Stimulated activated naive CD8-positive, alpha-beta T cell treated with anti-CD3 and anti-CD28 coated beads, Interleukin-15, Interleukin-2, amounts not matched to agents 100 ng/mL and 50 ng/mL, for 24 hours (primary cell): ENCODE measurements at regions not wholly inside any gene's neighbourhood (a gene's known extent, or its start where the extent isn't known, plus 50 kb on each side); places are given as distances from the start of the nearest gene placed in this dataset.
"Not testable (repeated sequence)": the region's sequence is repeated elsewhere in the genome, so short reads cannot be mapped to it uniquely, and the experiment has no call there.

Experiments used
- H3K27ac Mint-ChIP-seq: one replicate; pipeline ENCODE4 v1.8.0; 2021; ENCODE audit warnings: mild to moderate bottlenecking, mixed read lengths
- H3K27me3 Mint-ChIP-seq: one replicate; pipeline ENCODE4 v1.8.0; 2021; ENCODE audit warnings: mixed read lengths
- H3K36me3 Mint-ChIP-seq: one replicate; pipeline ENCODE4 v1.8.0; 2021; ENCODE audit warnings: low read depth, mixed read lengths
- H3K4me1 Mint-ChIP-seq: one replicate; pipeline ENCODE4 v1.8.0; 2021; ENCODE audit warnings: low read depth, mixed read lengths
- H3K4me3 Mint-ChIP-seq: one replicate; pipeline ENCODE4 v1.8.0; 2021; ENCODE audit warnings: mild to moderate bottlenecking, mixed read lengths
- H3K9me3 Mint-ChIP-seq: one replicate; pipeline ENCODE4 v1.8.0; 2021; ENCODE audit warnings: mixed read lengths

DNA sequence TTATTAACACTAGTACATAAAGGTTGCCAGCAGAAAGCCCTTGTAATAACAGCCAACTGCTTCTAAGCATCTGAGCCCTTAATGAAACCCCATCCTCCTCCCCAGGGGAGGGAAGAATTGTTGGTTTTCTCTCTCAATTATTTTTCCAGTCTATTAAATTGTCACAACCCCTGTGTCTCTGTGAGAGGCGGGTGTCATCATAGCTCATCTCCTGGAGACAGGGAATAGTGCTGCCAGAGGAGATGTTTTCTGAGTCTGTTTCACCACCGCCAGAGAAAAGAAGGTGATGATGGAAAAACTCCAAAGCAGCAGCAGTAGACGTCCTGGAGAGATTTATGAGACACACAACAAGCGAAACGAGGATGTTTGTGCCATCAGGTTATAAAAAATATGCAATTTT is 271.1 kb upstream of the NMUR2 start:
- H3K4me3 Mint-ChIP-seq: no peak overlapping the region
- no peaks in the 10 kb centered on the region for H3K36me3 Mint-ChIP-seq
- H3K4me1 Mint-ChIP-seq: no peaks in the 10 kb centered on the region
- no peaks in the 10 kb centered on the region for H3K27me3 Mint-ChIP-seq
- H3K9me3 Mint-ChIP-seq: no peaks in the 10 kb centered on the region
- no peak overlapping the region for H3K27ac Mint-ChIP-seq

DNA sequence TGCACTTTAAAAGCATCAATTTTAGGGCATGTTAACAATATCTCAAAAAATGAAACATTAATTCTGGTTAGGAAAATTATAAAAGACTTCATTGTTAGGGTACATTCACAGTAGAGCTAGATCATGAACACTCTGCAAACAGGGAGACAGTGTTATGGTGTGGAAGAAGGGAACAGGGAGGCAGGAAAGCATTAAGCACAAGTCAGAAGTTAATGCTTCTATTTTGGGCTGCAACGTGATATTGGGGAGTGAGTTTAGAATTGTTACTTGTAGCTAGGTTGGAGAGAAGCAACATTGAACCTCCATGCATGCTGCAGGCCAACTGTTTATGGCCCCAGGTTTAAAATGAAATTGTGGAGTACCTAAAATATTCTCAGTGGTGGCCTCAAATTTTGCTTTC is 278.1 kb upstream of the NMUR2 start:
- H3K9me3 Mint-ChIP-seq: peaks cover 15% of the 10 kb centered on the region
- no peaks in the 10 kb centered on the region for H3K27me3 Mint-ChIP-seq
- no peak overlapping the region for H3K27ac Mint-ChIP-seq
- H3K4me3 Mint-ChIP-seq: no peak overlapping the region
- no peaks in the 10 kb centered on the region for H3K4me1 Mint-ChIP-seq
- H3K36me3 Mint-ChIP-seq: no peaks in the 10 kb centered on the region

DNA sequence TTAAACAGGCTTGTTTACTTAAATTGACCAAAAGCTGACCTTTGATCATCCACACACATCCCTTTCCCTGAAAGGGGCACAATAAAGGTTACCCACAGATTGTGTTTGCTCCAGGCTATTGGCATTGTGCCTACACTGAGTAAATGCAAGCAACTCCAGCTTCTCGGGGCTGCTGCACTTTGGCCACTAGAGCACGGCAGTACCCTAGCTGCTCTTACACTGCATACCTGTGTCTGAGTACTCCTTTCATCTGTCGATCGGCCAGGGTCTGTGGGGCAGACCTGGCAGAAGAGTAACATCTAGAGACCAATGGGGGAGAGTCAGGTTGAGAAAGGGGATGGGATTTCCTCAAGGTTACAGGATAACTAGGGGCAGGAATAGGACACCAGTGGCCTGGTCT is 281.9 kb upstream of the NMUR2 start:
- H3K9me3 Mint-ChIP-seq: peaks cover 15% of the 10 kb centered on the region
- no peak overlapping the region for H3K4me3 Mint-ChIP-seq

DNA sequence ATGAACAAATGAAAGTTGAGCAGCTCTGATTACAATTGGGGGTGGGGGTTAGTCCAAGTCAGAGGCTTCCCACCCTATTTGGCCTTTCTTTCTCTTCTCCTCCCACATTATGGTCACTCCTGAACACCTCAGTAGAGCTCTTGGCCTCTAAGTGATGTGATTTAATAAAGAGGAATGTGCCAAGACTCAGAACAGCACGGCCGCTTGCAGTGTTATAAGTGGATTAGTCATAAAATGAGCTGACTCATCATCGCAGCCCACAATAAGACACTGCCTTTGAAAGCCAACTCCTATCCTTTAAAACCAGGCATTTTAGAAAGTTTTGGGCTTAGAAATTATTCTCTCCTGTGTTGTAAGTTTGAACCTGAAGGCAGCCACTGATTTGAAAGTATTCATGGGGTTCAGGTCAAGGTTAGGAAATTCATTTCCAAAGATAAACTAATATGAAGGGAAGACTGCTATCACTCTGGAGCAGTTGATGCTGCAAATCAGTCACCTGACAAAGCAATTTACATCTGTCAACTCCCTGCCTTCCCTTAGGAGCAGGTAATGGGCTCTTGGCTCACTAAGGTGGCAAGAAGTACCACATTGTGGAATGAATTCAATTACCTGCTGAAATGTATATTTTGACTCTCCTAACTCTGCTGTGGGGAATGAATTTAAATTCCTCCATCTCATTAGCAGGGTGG is 283.6 kb upstream of the NMUR2 start:
- Mint-ChIP-seq H3K27ac (no peak overlapping the region), H3K9me3 (peaks cover 15% of the 10 kb centered on the region), H3K27me3 (no peaks in the 10 kb centered on the region)

More for the DNA sequence above, 281.9 kb upstream of the NMUR2 start:
- Mint-ChIP-seq H3K36me3 (no peaks in the 10 kb centered on the region), H3K27me3 (no peaks in the 10 kb centered on the region), H3K27ac (no peak overlapping the region), H3K4me1 (no peaks in the 10 kb centered on the region)

DNA sequence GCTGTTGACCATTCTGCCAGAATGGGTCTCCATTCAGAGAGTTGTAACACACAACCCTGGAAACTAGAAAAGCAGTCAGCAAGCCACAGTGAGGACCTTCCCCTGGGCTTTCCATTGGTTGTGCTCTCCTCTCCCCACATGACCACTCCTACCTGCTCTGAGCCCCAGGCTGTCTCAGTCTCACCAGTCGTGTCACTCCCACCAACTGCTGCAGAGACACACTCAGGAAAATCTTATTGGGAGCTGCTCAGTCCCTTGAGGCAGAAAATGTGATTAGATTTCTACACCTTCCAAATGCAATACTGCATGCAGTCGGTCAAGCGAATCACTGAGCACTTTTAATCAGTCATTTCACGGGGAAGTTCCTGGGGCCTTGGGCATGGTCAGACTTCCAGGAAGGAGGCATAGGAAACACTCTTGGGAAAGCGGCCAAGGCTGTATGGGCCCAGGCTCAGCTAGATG is 284.2 kb upstream of the NMUR2 start:
- H3K27ac Mint-ChIP-seq: no peak overlapping the region
- no peak overlapping the region for H3K4me3 Mint-ChIP-seq
- no peaks in the 10 kb centered on the region for H3K27me3 Mint-ChIP-seq
- no peaks in the 10 kb centered on the region for H3K4me1 Mint-ChIP-seq
- no peaks in the 10 kb centered on the region for H3K36me3 Mint-ChIP-seq
- peaks cover 15% of the 10 kb centered on the region for H3K9me3 Mint-ChIP-seq

More for the DNA sequence above, 283.6 kb upstream of the NMUR2 start:
- no peaks in the 10 kb centered on the region for H3K36me3 Mint-ChIP-seq
- no peak overlapping the region for H3K4me3 Mint-ChIP-seq
- H3K4me1 Mint-ChIP-seq: no peaks in the 10 kb centered on the region

DNA sequence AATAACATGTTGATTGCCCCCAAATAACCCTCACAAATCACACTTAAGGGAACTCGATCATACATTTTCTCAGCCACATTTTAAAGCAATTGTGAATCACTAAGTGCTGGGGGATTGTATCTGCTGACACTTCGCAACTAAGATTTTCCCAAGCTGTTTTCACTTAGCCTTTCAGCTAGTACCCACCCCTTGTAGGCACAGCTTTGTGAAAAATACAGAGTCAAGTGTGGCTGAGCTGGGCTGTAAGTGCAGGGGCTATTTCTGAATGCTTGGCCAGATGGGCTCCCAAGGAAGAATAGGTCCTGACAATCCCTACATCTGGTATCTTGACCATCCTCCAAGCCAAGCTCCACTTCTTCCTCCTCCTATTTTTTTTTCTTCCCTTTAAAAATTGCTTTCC is 289.2 kb upstream of the NMUR2 start:
- Mint-ChIP-seq H3K36me3 (no peaks in the 10 kb centered on the region), H3K4me3 (no peak overlapping the region), H3K4me1 (no peaks in the 10 kb centered on the region), H3K27me3 (no peaks in the 10 kb centered on the region), H3K9me3 (no peaks in the 10 kb centered on the region), H3K27ac (no peak overlapping the region)

DNA sequence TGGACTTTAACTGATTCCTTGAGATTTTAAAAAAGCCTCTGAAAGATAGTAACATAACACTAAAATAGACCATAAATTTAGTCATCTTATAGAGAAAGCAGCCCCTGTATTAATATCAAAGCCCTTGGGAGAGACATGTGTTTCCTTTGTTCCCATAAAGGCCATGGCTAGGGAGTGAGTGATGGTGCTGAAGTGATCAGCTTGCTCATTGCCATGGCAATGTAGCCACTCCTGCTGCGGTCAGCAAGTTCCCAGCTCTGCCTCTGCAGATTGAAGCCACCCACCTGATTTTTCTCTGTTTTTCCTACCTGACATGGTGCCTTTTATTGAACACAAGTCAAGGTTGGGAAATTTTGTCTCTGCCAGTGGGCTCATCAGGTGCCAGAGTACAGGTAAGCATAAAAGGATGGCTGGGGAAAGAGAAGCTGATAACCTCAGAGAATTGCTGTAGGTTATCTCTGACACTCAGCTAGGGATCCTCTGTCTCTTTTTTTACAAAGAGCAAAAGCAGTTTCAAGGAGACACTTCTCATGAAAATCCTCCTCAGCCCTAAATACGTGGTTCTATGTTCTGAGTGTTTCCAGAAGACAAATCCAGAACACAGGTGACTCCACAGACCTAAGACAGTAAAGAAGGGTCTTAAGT is 296.3 kb upstream of the NMUR2 start:
- Mint-ChIP-seq H3K4me1 (no peaks in the 10 kb centered on the region), H3K9me3 (peaks cover 8% of the 10 kb centered on the region), H3K36me3 (no peaks in the 10 kb centered on the region), H3K27me3 (no peaks in the 10 kb centered on the region), H3K4me3 (no peak overlapping the region), H3K27ac (no peak overlapping the region)

DNA sequence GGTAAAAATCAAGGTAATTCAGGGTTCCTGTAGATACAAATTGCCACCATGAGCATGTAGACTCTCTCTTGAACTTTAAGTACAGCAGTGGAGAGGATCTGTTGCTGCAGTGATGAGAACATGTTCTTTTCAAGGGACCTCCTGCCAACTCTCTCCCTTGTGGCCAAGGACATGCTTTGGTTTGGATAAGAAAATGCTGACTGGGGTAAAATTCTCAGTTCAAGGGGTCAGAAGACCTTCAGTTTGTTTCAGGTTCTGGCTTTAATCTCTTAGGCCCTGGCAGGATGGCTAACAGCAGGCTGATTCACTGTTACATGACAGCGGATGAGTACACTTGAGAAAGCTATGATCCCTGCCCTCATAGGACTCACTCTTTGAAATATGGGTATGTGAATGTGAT is 299.2 kb upstream of the NMUR2 start:
- H3K4me1 Mint-ChIP-seq: no peaks in the 10 kb centered on the region
- H3K27me3 Mint-ChIP-seq: no peaks in the 10 kb centered on the region
- no peaks in the 10 kb centered on the region for H3K36me3 Mint-ChIP-seq
- H3K9me3 Mint-ChIP-seq: peaks cover 9% of the 10 kb centered on the region
- no peak overlapping the region for H3K27ac Mint-ChIP-seq
- no peak overlapping the region for H3K4me3 Mint-ChIP-seq

DNA sequence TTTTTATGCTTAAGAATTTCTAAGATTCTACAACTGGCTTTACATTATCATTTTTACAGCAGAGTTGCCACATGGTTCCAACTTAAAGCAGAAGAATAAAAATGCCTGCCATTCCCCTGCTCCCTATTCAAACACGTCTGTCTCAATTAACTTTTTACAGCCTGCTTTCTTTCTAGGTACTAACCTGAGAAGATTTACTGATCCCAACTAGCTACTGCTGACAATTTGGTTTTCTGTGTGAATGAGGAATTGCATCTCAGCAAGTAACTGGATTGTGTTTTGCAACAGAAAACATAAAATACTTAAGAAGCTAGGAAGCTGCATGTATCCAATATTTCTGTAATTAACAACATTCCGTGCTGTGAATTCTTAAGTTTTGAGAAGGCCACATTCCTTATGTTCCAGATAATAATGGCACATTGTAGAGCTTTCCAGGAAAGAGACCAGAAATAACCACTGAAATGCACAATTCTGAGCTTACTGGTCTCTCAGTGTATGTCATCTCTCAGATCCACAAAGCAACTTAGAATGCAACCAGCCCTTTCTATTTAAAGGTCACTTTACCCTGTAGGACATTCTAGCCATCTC is 306.8 kb upstream of the NMUR2 start:
- no peaks in the 10 kb centered on the region for H3K27me3 Mint-ChIP-seq
- no peak overlapping the region for H3K4me3 Mint-ChIP-seq
- no peak overlapping the region for H3K27ac Mint-ChIP-seq
- no peaks in the 10 kb centered on the region for H3K4me1 Mint-ChIP-seq
- peaks cover 4% of the 10 kb centered on the region for H3K9me3 Mint-ChIP-seq
- H3K36me3 Mint-ChIP-seq: no peaks in the 10 kb centered on the region

DNA sequence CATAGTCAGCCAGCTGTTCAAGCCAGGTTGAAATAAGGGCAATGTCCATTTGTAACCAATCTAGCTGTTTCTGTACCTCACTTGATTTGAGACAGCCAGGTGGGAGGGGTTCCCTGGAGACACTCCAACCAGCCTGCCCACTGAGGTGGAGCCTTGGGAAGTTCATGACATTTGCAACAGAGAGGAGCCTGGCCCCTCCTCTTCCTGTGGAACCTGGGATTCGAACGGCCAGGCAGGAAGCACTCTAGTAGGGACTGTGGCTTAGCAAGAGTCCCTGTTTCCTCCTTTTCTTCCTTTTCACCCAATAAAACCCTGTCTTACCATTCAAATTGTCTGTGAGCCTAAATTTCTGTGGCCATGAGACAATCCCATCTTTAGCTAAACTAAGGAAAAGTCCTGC is 312.3 kb upstream of the NMUR2 start:
- no peaks in the 10 kb centered on the region for H3K4me1 Mint-ChIP-seq
- H3K9me3 Mint-ChIP-seq: peaks cover 11% of the 10 kb centered on the region
- H3K27ac Mint-ChIP-seq: no peak overlapping the region
- no peaks in the 10 kb centered on the region for H3K36me3 Mint-ChIP-seq
- no peak overlapping the region for H3K4me3 Mint-ChIP-seq
- no peaks in the 10 kb centered on the region for H3K27me3 Mint-ChIP-seq

DNA sequence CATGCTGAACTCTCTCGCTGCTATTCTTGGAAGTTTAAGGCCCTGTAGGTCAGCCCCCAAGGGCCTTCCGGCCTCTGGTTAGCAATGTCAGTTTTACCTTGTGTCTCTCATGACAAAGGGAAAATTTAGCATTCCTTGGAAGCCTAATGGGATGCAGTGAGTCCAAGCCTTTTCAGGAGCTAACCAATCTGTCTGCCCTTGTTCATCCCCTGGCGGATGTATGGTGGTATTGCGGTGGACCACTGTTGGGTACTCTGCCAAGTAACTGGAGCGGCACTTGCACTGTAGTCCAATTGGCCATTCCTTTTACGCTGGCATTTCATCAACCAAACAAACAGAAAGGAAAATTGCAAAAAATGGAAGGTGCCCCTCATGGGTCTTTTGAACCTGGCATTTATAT is 318.4 kb upstream of the NMUR2 start:
- Mint-ChIP-seq H3K27me3 (no peaks in the 10 kb centered on the region), H3K9me3 (peaks cover 24% of the 10 kb centered on the region), H3K27ac (no peak overlapping the region), H3K4me3 (no peak overlapping the region), H3K4me1 (no peaks in the 10 kb centered on the region), H3K36me3 (no peaks in the 10 kb centered on the region)

DNA sequence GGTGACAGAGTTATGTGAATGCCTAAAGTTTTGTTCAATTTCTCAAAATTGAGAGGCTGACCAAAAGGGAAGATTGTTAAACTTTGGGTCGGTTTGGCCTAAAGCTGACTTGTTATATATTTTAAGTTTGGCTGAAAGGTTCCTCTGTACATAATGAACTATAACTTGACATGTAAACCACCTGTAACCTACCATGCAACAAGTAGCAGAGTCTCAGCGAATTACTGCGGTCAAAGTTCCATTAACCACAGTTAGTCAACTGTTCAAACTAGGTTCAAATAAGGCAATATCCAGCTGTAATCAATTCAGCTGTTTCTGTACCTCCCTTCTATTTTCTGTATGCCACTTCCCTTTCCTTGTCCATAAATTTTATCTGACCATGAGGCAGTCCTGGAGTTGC is 325.1 kb upstream of the NMUR2 start:
- Mint-ChIP-seq H3K4me3 (no peak overlapping the region), H3K9me3 (no peaks in the 10 kb centered on the region), H3K27me3 (no peaks in the 10 kb centered on the region), H3K36me3 (no peaks in the 10 kb centered on the region), H3K4me1 (no peaks in the 10 kb centered on the region), H3K27ac (no peak overlapping the region)

DNA sequence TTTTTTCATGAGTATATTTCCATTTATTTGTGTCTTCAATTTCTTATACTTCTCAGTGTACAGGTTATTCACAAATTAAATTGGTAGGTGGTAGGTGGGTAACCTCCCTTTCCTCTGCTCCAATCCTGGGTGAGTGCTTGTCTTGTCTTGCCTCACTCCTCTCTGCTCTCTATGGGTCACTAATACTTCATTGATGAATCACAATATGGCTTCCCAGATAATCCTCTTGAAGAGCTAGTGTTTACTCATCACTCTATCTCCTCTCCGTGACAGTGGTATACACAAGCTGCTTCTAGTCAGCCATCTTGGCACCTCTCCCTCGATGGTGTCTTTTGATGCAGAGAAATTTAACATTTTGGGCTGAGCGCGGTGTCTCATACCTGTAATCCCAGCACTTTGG is 331.8 kb upstream of the NMUR2 start:
- Mint-ChIP-seq H3K4me3 (no peak overlapping the region), H3K4me1 (no peaks in the 10 kb centered on the region), H3K27ac (no peak overlapping the region), H3K27me3 (no peaks in the 10 kb centered on the region), H3K9me3 (peaks cover 13% of the 10 kb centered on the region), H3K36me3 (no peaks in the 10 kb centered on the region)

DNA sequence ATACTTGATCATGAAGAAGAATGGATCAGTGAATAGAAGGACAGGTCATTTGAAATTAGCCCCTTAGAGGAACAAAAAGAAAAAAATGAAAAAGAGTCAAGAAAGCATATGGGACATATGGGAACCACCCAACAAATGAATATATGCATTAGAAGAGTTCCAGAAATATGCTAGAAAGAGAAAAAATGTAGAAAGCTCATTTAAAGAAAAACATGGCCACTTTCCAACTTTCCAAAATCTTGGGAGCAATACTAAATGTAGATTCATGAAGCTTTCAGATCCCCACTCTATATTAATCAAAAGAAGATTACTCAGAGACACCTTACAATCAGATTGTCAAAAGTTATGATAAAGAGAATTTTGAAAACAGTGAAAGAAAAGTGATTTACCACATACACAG is 334.8 kb upstream of the NMUR2 start:
- no peaks in the 10 kb centered on the region for H3K36me3 Mint-ChIP-seq
- no peak overlapping the region for H3K27ac Mint-ChIP-seq
- H3K9me3 Mint-ChIP-seq: peaks cover 13% of the 10 kb centered on the region
- H3K27me3 Mint-ChIP-seq: no peaks in the 10 kb centered on the region
- H3K4me3 Mint-ChIP-seq: no peak overlapping the region
- no peaks in the 10 kb centered on the region for H3K4me1 Mint-ChIP-seq

DNA sequence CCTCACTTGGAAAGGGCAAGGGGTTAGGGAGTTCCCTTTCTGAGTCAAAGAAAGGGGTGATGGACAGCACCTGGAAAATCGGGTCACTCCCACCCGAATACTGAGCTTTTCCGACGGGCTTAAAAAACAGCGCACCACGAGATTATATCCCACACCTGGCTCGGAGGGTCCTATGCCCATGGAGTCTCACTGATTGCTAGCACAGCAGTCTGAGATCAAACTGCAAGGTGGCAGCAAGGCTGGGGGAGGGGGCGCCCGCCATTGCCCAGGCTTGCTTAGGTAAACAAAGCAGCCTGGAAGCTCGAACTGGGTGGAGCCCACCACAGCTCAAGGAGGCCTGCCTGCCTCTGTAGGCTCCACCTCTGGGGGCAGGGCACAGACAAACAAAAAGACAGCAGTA is 336.0 kb upstream of the NMUR2 start:
- H3K36me3 Mint-ChIP-seq, H3K27ac Mint-ChIP-seq, H3K4me1 Mint-ChIP-seq, H3K27me3 Mint-ChIP-seq, H3K4me3 Mint-ChIP-seq: not testable (repeated sequence)
- peaks cover 10% of the 10 kb centered on the region for H3K9me3 Mint-ChIP-seq
